Middle frontal gyrus (tissue), 1 donor: ENCODE measurements at regions not wholly inside any gene's neighbourhood (a gene's known extent, or its start where the extent isn't known, plus 50 kb on each side); places are given as distances from the start of the nearest gene placed in this dataset.

Experiments used
- DNase-seq: peaks from one replicate; pipeline ENCODE4 v3.0.0-alpha.2; 2015; ENCODE audit warnings: low spot score; ENCODE audit errors: extremely low spot score

DNA sequence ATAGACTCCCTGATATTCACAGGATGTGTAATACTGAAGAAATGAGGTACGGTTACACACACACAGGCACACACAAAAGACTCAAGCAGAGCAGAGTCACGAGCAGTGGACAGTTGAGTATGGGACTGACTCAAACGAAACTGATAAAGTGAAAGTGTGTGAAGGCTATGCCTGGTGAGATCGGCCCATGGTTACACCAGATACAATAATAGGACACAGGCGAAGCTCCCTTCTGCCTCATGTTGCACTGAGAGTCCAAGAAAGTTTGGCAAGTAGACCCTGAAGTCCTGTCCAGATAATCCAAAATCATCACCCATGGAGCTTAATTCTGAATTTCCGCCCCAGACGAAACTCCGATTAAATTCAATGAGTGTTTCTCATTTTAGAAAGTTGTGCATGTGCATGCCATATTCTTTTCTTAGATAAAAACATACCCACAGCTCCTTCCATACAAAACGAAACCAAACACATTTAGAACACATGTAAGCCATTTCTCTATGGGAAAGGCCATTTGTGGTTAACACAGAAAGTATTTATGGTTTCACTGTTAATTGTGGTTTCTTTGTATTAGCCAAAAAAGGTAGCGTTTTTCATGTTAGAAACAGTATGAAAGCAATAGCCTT is 567.6 kb downstream of the PLCL1 start:
- no peak for DNase-seq

DNA sequence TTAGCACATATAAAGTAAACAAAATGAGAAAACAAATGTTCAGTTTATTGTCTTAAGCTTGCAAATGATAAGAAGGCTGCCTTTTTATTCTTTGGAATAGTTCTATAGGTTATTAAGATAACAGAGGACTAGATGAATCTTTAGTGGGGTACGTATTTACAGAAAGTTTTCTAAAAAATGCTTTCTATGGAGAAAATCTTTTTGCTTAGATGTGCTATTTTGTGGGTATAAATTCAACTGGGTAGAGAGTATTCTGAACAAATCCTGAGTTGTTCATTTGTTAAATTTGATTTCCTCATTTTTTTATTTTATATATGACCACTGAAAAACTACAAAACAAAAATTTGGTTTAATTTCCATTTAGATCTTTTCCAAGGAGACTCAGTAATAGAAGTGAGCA is 566.9 kb downstream of the PLCL1 start:
- no peak for DNase-seq

DNA sequence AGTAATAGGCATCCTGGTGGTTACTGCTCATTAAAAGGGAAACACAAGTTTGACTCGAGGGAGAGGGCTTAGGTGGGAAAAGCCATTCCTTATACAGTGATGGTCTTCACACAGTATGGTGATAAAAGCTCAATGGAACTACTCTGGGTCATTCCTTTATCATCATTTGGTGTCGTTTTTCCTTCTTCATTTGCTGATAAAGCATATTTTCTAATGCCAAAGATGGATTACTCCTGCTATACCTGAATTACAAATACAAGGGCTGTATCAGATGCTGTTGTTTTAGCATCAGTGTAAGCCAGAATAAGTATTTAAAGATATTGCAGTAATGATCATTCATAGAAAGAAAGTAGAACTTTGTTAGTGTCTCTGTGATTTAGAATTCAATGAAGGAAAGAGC is 563.7 kb downstream of the PLCL1 start:
- DNase-seq, result no peak

DNA sequence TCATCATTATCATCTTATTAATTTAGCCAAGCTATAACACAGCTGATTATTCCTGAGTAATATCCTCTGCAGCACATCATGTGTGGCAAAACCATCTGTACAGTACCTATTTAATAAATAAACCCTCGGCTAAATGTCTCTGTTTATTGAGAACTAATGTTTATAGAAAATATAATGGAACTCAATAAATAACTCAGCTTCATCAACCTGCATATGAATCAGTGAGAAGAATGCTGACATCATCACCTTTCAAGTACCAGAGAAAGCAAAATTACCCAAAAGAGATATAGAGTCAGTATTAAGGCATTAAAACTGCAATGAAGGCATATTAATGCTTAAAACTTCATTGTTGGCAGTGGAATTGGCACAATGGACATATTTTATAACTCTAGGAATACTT is 558.3 kb downstream of the PLCL1 start:
- no peak for DNase-seq

DNA sequence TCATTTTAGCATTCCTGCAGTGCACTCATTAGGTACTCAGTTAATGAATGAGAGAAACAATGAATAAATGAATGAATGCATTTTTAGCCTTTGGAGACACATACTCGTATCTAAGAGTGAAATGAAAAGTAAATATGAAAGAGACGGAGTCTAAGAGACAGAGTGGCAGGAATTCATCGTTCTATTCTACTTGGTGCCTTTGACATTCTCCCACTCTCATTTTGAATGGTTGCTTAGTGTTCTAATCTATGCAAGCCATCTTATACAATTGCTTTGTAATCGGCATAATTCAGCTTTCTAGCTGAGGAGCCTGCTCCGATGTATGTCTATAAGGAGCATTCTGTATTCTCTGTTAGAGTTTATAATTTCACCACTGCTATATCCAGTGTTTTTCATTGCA is 554.9 kb downstream of the PLCL1 start:
- DNase-seq, result no peak

DNA sequence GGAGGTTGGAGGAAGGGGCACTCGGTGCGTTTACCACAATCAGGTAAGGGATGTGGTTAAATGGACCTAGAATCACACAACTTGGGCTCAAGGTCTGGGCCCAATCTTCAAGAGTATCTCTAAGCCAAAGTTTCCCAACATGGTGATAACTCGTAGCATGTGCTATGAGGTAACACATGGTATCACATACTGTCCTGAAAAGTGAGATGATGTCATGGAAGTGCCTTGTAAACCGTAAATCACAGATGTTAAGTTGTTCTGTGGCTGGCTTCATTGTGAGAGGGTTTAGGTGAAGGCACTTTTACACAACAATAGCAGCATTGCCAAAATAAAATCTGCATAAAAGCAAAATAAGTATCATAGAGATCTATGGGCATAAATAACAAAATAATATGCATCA is 551.8 kb downstream of the PLCL1 start:
- no peak for DNase-seq

DNA sequence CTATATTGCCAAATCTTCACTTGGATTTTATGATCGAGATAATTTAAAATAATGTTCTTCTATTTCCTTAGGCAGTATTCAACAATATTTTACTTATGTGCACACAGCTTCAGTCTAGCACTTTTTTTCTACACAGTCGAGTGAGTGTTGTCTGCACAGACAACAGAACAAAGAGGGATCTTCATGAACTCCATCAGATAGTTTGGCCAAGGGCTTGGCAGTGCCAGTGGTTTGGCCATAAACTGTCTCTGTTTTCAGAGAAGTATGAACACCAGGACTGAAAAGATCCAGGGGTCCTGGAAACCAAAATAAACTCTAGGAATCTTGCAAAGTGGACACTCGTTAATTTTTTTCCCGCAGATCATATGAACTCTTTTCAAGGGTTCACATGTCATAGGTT is 547.3 kb downstream of the PLCL1 start:
- no peak for DNase-seq

DNA sequence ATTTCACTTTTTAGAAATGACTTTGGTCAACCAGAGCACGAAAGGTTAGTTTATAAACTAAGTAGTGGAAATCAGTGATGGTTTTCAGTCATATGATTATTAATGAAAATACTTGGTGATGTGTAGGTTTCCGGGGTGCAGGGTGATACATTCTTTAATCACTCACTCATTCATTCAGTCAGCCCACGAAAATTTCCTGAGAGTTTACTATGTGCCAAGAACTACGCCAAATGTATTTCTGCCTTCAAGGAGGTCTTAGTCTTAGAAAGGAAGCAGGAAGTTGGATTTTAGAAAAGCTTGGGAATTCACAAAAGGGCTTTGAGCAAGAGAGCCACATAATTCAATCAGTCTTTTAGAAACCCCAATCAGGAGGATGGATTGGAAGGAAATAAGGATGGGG is 543.6 kb downstream of the PLCL1 start:
- no peak for DNase-seq

DNA sequence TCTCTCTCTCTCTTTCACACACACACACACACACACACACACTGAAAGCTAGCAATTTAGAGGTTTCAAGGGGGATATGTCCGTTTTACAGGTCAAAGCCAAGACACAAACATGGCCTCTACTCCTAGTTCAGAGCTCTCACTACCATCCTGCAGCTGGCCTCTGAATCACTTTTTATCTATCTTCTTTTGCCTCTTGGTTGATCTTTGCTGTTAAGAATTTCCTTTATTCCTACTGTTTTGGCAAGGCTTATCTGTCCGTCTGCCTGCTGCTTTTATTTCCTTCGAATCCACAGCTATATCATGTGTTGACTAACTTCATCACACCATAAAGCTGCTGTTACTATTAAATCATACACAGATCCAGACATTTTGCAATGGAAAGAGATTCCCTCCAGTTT is 543.0 kb downstream of the PLCL1 start:
- DNase-seq, result no peak

DNA sequence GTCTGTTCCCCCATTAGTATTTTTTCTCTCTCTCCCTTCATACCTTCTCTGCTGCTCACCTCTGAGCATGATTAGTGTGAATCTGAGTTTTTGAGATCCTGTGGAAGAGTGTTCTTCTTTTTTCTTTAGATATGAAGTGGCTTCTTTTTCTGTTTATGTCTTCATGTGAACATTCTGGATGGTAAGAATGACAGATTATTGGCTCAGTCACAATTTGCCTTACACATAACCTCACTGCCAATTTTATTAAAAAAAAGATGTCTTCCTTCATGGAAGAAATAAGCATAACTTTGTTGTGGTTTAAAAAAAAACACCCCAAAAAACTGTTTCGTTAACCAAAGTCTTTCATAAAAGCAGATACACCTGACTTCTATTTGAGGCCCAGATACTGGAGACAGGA is 539.1 kb downstream of the PLCL1 start:
- DNase-seq, result no peak

DNA sequence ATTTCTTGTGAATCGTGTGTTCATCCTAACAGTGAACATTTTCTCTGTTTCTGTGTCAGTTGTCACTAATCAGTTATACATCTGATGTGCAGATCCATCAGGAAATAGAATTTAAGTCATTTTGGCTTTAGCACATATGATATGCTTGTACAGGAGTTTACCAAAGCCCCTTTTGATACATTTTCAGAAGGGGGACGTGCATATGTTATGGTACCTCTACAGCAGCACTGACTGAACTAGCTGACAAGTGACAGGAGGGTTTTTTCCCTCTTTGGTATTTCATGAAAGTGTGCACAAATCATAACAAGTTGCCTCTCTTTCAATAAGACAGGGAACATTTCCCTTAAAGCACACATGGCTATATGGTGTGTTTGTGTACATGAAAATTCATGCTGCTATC is 536.5 kb downstream of the PLCL1 start:
- DNase-seq, result no peak

DNA sequence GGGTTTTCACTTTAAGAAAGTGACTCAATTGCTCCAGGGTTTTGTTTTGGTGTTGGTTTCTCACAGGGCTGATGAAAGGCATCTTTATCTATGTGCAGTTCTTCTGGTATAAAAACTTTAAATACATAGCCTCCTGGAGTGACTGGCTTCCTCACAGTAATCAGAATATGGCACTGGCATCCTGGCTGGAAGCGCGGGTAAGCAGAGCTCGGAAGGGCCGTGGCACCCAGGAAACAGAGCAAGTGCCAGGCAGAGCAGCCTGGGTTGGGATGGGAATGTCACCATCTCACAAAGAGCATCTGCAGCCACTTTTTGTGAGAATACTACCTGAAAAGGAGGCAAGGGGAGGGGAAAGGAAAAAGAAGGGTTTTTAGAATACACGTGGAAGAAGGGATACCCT is 534.7 kb downstream of the PLCL1 start:
- DNase-seq, result no peak

DNA sequence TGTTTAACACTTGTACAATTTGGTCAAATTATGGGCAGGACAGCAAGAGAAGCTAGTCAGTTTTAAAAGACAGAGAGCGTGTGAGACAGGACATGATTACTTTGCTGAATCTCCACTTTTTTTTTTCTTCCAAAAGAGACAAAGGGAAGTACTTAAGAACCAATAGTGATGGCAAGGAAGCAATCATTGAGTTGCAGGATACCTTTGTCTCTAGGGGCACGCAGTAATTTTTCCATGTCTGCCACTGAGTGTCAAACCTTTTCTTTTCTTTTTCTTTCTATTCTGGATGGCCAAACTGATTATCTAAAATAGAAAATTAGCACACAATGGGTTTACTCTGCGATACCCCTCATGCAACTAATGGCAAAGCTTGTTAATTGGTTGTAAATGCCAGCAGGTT is 533.0 kb downstream of the PLCL1 start:
- DNase-seq, result no peak

DNA sequence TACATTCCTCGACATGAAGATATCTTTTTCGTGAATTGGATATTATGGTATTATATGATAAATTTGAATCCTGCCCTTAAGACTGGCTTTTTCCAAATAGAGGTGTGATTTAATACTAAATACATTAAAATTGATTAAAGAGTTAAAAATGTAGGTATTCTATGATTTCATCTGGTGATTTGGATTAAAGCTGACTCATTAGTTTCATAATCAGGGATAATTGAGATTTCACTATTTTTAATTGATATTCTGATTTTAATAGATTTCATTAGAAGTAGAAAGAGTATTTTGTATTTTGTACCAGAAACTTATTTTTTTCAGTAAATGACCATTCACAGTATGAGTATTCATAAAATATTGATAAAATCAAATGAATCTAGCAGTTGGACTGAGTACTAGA is 524.1 kb downstream of the PLCL1 start:
- DNase-seq, result no peak

DNA sequence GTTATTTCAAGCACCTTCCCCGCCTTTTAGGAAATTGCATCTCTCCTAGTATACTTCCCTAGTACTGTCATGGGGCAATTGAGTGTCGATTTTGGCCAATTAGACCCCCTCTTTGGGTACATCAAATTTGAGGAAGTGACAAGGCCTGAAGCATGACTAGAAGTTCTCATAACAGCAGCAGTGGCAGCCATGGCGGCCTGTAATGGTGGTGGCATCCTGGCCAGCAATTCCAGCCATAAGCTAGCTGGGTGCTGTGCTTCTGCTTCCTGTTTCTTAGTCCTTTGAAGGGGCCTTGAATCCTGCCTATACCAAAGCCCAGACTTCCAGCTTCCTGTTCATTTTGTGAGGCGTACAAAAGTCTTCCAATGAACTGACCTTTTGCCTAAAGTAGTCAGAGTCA is 523.1 kb downstream of the PLCL1 start:
- DNase-seq, result no peak

DNA sequence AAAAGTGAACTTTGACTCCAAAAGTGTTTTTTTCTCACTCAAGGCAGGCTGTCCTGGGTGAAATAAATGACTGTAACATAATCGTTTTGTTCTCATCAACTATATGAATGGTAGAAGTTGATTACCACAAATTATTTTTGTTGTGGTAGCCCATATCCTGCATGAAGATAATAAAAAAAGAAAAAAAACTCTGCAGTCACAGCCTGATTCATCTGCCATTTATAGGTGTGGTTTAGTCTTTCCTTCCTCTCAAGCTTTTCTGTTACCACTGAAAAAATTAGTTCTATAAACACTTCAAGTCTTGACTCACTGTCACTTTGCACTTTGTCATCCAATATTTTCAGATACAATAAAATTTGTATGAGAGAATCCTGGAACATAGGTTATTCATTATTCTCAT is 522.0 kb downstream of the PLCL1 start:
- no peak for DNase-seq

DNA sequence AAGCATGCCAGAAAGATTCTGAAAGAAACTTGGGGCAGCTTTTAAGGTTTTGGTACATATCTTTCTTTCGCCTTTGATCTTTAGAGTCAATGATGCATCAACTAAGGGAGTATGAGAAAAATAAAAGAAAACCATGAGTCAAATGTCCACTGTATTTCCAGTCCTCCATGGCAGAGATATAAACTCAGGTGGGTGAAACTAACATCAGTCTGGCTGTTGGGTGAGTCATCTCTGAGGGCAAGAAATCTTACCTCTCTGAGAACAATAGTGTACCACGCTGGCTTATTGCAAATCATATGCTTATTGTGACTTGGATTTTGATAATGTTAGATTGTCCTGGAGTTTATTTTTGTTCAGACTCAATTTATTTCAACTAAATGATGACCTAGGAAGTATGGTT is 521.0 kb downstream of the PLCL1 start:
- no peak for DNase-seq

DNA sequence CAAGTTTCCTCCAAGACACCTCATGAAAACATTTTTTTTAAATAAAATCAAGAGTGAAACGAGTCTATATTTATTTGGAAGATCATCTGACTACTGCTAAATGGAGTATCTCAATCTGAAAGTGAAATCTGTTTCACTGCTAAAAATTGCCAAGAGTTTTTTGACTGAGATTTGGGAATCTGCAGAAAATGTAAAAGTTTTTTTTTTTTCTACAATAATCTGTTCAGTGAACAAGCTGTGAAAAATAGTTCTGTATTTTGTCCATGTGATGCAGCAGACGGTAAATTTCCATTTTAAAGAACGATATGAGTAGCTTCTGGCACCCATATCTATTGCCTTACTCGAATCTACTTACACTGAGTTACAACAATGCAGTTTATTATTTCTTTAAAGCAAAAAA is 519.7 kb downstream of the PLCL1 start:
- DNase-seq, result peak; percentile 28

DNA sequence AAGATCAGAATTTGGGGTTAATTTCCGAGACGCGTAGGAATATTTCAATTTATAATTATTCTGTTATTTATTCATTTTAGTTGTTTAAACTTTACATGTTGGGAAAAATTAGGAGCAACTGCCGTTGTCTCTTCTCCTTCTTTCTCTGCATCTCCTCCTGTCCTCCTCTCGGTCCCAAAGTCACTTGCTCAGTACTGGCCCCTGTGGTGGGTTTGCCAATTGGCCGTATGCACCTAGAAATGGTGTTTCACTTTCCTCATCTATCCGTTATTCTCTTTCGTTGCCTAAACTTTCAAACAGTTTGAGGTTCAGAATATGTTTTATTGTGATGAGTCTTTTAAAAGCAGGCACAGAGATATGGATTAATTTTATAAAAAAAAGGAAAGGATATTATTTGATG is 517.9 kb downstream of the PLCL1 start:
- no peak for DNase-seq

DNA sequence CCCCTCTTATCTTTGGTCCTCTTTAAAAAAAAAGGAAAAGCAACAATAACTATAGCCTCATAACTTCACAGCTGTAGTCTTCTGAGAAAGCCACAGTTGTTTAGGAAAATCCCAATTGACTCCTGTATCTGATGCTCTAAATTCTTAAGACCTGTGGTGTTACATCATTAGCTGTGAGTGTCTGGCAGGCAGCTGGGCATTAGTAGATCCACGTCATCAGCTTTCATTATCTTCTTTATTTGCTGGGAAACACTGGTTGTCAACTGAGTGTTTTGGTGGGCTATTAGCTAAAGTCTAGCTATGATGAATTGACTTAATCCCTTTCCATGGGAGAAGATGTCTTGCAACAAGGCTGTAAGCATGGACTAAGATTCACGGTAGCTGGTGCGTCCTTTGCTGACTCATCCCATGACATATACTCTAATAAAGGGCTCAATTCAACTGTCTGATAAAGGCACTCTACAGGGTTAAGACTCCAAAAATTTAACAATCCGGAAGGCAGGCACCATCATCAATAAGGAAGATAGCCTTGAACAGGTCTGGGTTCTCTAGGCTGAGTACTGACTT is 517.2 kb downstream of the PLCL1 start:
- no peak for DNase-seq

DNA sequence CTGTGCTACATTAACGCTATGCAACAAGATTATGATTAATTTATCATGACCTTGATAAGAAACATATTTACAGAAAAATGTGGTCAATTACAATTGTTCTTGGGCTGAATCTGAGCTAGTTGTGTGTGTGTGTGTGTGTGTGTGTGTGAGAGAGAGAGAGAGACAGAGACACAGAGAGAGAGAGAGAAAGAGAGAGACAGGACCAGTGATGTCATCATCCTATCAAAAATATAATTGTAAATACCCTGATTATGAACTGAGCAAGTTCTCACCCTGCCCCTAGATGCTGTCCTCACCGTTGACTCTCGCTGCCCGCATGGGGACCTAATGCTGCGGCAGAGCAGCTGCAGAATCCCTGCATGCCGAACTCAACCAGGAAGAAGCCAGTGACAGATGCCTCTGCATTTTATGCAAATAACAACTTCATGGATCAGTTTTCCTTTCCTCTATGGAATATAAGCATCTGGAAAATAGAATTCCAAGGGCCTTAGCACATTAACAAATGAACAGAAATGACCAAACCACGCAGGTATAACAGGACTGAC is 512.5 kb downstream of the PLCL1 start:
- DNase-seq, result no peak

DNA sequence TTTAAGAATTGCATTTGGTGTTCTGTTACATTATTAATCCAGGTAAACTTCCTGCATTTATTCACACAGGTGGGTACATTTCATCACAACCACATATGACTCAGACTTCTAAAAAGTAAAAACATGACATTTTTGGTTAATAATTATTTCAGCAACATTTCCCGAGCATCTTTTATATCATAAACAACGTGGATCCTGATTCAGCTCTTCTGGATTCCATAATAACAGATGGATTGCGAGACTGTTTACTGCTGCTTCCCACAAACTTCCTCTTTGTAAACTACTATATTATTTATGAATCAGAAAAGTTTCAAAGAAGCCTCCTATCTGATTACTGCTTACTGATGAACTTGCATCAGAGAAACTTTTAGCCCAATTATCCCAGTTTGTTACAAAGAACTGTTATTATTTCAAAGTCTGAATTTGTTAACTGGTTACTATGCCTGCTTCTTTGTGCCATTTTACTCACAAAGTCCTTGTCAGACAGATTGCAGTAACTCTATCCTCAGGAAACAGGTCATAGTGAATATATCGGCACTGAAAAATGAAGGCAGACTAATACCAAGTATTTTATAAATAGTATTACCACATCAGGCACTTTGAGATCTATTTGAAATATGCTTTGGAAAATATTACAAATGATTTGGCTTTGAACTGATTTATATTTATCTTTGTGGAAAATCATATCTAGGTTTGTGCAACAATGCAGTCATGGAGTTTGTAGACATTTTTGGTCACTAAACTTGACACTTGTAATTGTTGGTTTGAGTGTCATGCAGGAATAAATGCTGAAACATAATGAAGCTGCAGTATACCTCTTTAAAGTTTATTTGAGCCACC is 511.6 kb downstream of the PLCL1 start:
- no peak for DNase-seq
